Colonic mucosa (tissue), 4 donors: ENCODE measurements at regions not wholly inside any gene's neighbourhood (a gene's known extent, or its start where the extent isn't known, plus 50 kb on each side); places are given as distances from the start of the nearest gene placed in this dataset.

Source experiments
- DNase-seq: peaks from one replicate; pipeline ENCODE4 v3.0.0-alpha.2; 2020
- H3K27ac ChIP-seq: fragments of 200-600 bp; one replicate; pipeline ENCODE4 v1.8.0; 2021
- H3K27me3 ChIP-seq: fragments of 200-600 bp; one replicate; pipeline ENCODE4 v1.8.0; 2021
- H3K36me3 ChIP-seq: fragments of 200-600 bp; one replicate; pipeline ENCODE4 v1.8.0; 2021
- H3K4me1 ChIP-seq: fragments of 200-600 bp; one replicate; pipeline ENCODE4 v1.8.0; 2021; ENCODE audit warnings: mild to moderate bottlenecking
- H3K4me3 ChIP-seq: fragments of 200-600 bp; one replicate; pipeline ENCODE4 v1.8.0; 2021
- H3K9ac ChIP-seq, 2 donors: one replicate each; pipeline ENCODE4 v1.7.0; 2013; ENCODE audit warnings: control low read depth in 2 of 2, low read depth in 2 of 2, low read length in 2 of 2
- H3K9me3 ChIP-seq: fragments of 200-600 bp; one replicate; pipeline ENCODE4 v1.8.0; 2021
- CTCF ChIP-seq: fragments of 200-600 bp; IDR thresholded peaks from one replicate; pipeline ENCODE4 v1.8.0; 2022; ENCODE audit warnings: antibody characterized with exemption, mild to moderate bottlenecking
- intact Hi-C: fragments of 100-400 bp; cut with DNase I; formaldehyde crosslinking; loops from one replicate; pipeline ENCODE4 v1.14.1; 2022
- donor health status: healthy.
- donor health status: DM: no; HTN: no; CAD: no.
- donor health status: DM: no; HTN: no; CAD: no.

GRCh38 chr2:122061206-122061605 lies 305.8 kb downstream of the TSN start:
- H3K9me3 ChIP-seq = no peaks in the 10 kb centered on the region
- H3K4me3 ChIP-seq = no peak overlapping the region
- TF ChIP-seq CTCF = no peak
- DNase-seq = no peak
- H3K27me3 ChIP-seq = no peaks in the 10 kb centered on the region
- intact Hi-C loops = no loop called here
- H3K9ac ChIP-seq = no peak overlapping the region
- no peaks in the 10 kb centered on the region for H3K36me3 ChIP-seq
- no peaks in the 10 kb centered on the region for H3K4me1 ChIP-seq
- H3K27ac ChIP-seq = no peak overlapping the region

- no peak for TF ChIP-seq CTCF
- no peak overlapping the region for H3K9ac ChIP-seq
- no peak overlapping the region for H3K4me3 ChIP-seq
- no peak overlapping the region for H3K27ac ChIP-seq
- no peaks in the 10 kb centered on the region for H3K36me3 ChIP-seq
- H3K9me3 ChIP-seq = no peaks in the 10 kb centered on the region
- DNase-seq = no peak
- H3K4me1 ChIP-seq = no peaks in the 10 kb centered on the region
- intact Hi-C loops = no loop called here
- no peaks in the 10 kb centered on the region for H3K27me3 ChIP-seq
Observed at GRCh38 chr2:122061831-122062230, 306.4 kb downstream of the TSN start.

GRCh38 chr2:122062506-122062905 lies 307.1 kb downstream of the TSN start:
- intact Hi-C loops = no loop called here
- Histone ChIP-seq H3K36me3 (no peaks in the 10 kb centered on the region), H3K9ac (no peak overlapping the region), H3K9me3 (no peaks in the 10 kb centered on the region), H3K27me3 (no peaks in the 10 kb centered on the region), H3K4me3 (no peak overlapping the region), H3K4me1 (no peaks in the 10 kb centered on the region), H3K27ac (no peak overlapping the region)
- no peak for DNase-seq
- TF ChIP-seq CTCF = no peak

GRCh38 chr2:122063716-122064115 lies 308.3 kb downstream of the TSN start:
- no peak for TF ChIP-seq CTCF
- no peak overlapping the region for H3K9ac ChIP-seq
- no peaks in the 10 kb centered on the region for H3K9me3 ChIP-seq
- no peak overlapping the region for H3K27ac ChIP-seq
- H3K4me3 ChIP-seq = no peak overlapping the region
- no peaks in the 10 kb centered on the region for H3K4me1 ChIP-seq
- no peaks in the 10 kb centered on the region for H3K36me3 ChIP-seq
- intact Hi-C loops = no loop called here
- no peak for DNase-seq
- H3K27me3 ChIP-seq = no peaks in the 10 kb centered on the region

- H3K4me3 ChIP-seq = no peak overlapping the region
- intact Hi-C loops = no loop called here
- no peaks in the 10 kb centered on the region for H3K4me1 ChIP-seq
- no peaks in the 10 kb centered on the region for H3K36me3 ChIP-seq
- DNase-seq = no peak
- no peak overlapping the region for H3K27ac ChIP-seq
- TF ChIP-seq CTCF = no peak
- no peaks in the 10 kb centered on the region for H3K27me3 ChIP-seq
- H3K9ac ChIP-seq = no peak overlapping the region
- H3K9me3 ChIP-seq = no peaks in the 10 kb centered on the region
Observed at GRCh38 chr2:122070241-122070731, 314.8 kb downstream of the TSN start.

GRCh38 chr2:122072666-122073065 lies 317.2 kb downstream of the TSN start:
- Histone ChIP-seq H3K9ac (no peak overlapping the region), H3K4me1 (no peaks in the 10 kb centered on the region), H3K36me3 (no peaks in the 10 kb centered on the region), H3K4me3 (no peak overlapping the region), H3K9me3 (no peaks in the 10 kb centered on the region), H3K27me3 (no peaks in the 10 kb centered on the region), H3K27ac (no peak overlapping the region)
- TF ChIP-seq CTCF = no peak
- intact Hi-C loops = no loop called here
- DNase-seq = no peak
